ENCODE measurements at regions not wholly inside any gene's neighbourhood (a gene's known extent, or its start where the extent isn't known, plus 50 kb on each side); places are given as distances from the start of the nearest gene placed in this dataset.

- TF ChIP-seq CTCF (conservative IDR thresholded peaks at IDR 0.05; ENCODE audit: low read length) = no peak
- TF ChIP-seq EZH2phosphoT487 (IDR thresholded peaks at IDR 0.05; ENCODE audit: borderline replicate concordance) = no peak
Observed at GRCh38 chr12:22798116-22798515, 173.1 kb downstream of the ETNK1 start.

All from Loucy (cell line).